Skin of body (tissue), 1 donor: ENCODE measurements at regions not wholly inside any gene's neighbourhood (a gene's known extent, or its start where the extent isn't known, plus 50 kb on each side); places are given as distances from the start of the nearest gene placed in this dataset.
"Not testable (repeated sequence)": the region's sequence is repeated elsewhere in the genome, so short reads cannot be mapped to it uniquely, and the experiment has no call there.

Experiments
- DNase-seq: peaks from one replicate; lab custom pipeline; 2025; lab: John Stamatoyannopoulos, UW

DNA sequence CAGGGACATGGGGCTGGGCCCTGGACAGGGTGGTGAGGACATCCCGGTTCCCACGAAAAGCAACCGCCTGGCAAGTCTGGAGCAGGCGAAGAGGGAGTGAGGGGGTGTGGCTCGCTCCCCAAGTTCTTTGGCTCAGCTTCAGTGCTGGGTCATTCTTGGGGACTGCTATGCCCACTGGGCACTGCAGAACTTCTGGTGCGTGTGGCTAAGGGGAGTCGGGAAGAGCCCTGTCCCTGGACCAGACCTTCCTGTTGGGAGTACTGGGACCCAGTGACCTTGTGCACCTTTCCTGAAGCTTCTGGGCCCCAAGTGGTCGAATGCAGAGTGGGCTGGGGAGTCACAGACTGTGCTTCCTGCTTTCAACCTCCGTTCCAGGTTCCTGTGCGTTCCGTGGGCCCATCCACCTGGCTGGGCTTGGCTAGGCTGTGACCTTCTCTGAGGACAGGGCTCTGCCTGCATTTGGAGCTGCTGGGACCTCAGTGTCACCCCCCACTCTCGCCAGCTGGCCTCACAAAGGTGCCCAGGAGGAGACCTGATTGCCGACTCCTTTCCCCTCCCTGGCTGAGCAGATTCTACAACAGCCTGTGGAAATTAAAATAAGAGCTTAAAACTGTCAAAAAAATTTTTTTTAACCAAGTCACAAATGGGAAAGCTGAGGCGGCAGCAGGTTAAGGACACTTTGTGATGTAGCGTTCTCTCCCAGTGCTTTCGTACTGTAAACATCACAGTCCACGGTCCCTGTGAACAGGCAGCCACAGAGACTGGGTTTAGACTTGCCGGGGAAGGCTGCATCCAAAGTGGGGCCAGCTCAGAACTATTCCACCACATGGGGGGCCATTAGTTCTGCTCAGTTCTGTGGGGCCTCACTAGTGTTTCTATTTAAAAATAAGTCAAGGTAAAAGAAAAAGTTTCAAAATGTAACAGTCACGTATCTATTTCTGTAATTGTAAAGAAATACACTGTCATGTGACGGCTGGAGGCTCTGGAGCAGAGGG, 63.8 kb upstream of the WNT7B start:
- DNase-seq = no peak

DNA sequence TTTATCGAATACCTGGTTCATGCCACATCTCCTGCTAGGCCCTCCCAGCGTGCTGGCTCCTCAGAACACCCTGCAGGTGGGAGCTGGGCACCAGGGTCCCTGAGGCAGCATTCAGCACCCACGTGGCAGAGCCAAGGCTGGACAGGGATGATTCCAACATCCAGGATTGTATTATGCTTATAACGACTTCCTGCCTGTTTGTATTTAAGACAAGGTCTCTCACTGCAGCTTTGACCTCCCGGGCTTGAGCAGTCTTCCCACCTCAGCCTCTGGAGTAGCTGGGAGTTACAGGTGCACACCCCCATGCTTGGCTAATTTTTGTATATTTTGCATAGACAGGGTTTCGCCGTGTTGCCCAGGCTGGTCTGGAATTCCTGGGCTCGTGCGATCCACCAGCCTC, 64.7 kb upstream of the WNT7B start:
- DNase-seq = no peak

DNA sequence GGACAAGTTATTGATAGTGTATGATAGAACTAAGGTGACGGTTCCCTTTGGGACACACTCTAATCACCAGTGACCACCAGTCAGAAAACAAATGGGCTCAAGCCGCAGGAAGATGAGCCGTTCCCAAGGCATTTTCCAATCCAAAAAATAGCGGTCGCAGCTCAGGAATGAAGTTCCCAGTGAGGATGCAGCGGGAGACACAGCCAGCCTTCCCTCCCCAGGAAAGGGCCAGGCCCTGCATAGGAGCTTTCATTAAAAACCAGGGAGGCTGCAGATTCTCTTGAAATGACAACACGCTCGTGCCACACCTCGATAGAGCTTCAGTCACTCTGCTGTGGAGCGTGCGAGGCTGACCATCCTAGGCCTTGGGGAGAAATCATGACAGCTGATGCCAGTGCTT, 65.8 kb upstream of the WNT7B start:
- no peak for DNase-seq

DNA sequence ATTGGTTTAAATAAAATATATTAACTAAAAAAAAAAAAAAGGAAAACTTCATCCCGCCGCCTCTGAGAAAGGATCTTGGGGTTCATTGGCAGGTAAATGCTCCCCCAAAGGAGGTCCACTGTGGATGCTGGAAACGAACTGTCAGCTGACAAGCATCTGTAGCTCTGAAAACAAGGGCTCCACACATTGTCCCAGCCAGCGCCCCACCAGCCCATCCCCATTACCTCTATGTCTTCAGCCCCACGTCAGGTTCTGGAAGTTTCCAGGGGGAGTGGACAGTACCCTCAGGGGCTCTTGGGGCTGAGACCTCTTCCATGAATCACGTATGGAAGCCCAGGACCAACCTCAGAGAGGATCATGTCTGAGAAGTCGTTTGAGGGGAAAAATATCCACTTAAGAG, 66.4 kb upstream of the WNT7B start:
- DNase-seq = no peak

DNA sequence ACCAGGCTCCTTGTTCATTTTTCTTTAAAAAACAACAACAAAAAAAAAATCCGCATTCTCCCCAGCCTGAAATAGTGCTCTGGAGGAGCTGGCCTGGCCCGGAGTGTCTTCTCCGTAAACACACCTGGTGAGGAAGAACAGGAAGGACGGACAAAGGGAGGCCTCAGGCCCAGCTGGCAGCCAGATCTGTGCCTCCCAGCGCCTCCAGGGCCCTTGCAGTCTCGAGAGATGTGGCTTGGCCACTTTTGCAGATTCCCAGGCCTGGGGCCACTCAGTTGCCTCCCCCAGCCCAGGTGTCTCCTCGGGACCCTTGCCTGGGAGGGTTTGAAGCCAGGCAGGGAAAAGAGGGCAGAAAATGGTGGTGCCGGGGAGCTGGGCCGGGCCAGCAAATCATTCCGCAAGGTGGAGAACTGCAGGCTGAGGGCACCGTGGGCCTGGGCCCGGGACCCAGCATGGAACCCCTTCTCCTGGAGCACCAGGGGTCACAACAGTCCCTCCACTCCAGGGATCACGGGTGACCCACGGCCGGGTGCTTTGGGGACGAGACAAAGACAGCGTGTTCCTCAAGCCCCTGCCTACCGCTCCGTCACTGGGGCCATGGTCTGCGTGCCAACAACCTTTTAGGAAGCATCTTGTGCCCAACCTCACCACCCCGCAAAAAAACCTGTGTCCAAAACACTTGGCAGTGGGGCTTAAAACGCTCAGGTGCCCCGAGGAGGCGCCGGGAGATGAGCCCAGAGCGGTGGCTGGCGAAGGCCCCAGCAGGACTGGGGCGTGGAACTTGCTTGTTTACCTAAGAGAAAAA, 67.1 kb upstream of the WNT7B start:
- no peak for DNase-seq

DNA sequence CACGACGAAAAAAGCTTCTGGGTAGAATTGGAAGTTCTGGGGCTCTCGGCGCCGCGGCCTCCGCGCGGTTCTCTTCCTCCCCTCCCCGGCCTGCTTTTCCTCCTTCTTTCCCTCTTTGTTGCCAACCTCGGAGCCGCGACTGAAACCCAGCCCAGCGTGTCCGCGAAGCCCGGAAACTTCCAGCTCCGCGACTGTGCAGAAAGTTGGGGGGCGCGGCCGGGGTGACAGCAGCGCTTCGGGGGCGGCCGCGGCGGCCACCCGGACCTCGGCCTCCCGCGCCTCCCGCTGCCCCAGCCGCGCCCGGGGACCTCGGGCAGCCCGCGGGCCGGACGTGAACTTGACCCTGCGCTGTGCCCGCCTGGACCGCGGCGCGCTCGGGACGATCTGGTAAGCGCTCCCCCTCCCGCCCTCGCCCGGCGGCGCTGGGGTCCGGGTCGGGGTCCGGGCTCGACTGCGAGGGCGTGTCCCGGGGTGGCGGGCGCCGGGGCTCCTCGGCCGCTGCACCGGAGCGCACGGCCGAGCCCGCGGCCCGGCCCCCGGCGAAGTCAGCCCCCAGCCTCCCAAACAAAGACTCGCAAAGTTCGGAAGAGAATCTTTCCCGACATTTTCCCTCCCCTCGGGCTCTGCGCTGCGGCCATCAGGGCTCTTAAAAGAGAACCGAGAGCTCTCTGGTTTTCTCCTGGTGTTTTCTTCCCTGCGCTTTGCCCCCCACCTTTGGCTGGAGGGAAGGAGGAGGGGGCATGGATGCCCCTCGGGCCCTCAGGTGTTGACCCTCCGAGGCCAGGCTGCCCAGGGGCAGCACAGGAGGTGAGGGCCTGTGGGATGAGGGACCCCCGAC, 67.9 kb upstream of the WNT7B start:
- peak; percentile 19 for DNase-seq

DNA sequence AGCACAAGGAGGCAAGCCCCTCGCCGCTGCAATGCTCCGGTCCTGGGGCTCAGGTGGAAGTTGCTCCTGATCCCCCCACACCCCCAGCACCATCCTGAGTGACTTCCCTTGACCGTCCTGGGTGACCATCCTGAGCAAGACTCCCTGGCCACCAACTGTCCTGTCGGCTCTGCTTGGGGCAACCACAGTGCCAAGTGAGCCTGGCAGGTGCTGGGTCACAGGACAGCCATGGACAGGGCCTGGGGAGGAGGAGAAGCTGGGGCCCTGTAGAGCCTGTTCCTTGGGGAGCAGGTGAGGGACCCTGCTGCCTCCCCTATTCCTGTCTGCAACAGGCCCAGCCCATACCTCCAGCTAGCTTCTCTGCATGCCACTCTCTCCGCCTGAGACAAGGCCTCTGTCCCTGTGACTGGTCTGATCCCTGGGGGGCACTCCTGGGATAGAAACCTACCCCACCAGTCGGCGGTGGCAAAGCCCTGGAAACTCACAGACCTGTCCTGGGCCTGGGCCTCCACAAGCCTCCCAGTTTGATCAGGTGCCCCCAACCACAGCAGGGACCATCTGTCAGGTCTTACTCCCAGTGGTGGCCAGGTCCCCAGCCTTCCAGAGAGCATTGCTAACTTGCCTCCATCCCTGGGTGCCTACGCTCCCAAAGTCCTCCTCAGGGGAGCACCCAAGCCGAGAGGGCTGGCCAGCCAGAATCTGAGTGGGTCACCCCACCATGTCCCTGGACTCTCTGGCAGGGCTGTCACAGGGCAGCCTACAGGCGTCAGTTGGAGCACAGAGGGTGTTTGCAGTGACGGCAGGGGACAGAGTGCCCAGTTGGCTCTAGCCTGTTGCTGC, 68.7 kb upstream of the WNT7B start:
- no peak for DNase-seq

DNA sequence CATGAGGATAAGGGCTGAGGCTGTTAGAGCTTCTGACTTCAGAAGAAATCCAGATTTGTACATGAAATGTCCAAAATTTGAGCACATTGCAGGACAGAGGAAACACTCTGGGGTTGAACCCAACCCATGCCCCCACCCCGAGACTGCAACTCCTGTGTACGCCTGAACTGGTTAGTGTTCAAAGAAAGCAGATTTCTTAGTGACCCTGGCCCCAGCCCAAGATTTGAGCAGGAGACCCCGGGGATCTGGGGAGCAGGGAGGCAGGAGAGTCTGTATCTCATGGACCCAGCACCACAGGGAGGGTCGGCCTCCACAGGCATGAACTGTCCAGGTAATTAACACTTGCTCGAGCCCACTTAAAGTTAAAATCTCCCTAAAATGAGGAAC, 69.3 kb upstream of the WNT7B start:
- DNase-seq = no peak

DNA sequence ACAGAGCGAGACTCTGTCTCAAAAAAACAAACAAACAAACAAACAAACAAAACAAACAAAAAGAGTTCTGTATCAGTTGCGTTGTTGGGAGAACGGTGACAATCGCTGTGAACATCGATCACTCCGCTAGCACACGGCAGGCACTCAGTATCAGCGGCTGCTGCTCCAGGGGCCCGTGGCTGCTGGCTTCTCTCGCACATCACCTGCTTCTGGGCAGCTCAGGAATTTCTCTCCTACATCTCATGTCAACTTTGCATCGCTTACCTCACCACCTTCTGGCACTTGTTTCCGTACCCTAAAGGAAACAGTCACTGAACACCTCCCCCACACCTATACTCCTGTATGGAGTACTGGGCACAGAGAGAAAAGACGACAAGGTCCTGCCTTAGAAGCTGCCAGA, 70.3 kb upstream of the WNT7B start:
- DNase-seq = no peak

DNA sequence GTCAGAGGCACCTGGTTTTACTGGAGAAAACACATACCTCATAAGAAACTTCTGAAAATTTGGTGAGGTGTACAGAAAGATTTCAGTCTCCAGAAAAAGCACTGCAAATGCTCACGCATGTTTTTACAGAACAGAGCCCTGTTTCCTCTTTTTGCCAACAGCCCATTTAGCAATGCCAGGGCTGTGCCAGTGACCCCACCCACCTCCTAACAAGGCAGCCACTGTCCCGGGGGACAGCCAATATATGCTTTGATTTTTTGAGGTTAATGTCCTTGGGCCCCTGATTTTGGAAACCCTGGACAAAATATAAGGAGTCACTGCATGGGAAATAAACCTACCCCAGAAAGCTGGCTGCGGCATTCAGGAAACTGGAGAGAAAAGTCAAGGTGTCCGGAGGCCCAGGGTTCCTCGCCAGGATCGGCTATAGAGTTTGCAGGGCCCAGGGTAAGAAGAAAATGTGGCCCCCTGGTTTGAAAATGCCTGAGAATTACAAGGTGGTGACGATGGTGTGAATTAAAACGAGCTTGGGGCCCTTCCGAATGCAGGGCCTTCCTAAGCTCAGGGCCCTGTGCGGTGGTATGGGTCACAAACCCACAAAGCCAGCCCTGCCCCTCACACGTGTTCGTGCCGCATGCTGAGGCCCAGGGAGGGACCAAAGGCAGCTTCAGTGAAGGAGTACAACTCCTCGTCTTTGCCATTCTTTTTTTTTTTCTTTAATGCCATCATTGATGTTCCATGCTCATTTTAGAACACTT, 71.1 kb upstream of the WNT7B start:
- no peak for DNase-seq

DNA sequence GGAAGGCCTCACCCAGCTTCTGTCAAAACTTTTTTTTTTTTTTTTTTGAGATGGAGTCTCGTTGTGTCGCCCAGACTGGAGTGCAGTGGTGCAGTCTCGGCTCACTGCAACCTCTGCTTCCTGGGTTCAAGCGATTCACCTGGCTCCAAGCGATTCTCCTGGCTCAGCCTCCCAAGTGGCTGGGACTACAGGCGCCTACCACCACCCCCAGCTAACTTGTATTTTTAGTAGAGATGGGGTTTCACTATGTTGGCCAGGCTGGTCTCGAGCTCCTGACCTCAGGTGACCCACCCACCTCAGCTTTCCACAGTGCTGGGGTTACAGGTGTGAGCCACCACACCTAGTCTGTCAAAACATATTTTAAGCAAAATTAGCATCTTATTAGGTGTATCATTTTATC, 71.7 kb upstream of the WNT7B start:
- not testable (repeated sequence) for DNase-seq

DNA sequence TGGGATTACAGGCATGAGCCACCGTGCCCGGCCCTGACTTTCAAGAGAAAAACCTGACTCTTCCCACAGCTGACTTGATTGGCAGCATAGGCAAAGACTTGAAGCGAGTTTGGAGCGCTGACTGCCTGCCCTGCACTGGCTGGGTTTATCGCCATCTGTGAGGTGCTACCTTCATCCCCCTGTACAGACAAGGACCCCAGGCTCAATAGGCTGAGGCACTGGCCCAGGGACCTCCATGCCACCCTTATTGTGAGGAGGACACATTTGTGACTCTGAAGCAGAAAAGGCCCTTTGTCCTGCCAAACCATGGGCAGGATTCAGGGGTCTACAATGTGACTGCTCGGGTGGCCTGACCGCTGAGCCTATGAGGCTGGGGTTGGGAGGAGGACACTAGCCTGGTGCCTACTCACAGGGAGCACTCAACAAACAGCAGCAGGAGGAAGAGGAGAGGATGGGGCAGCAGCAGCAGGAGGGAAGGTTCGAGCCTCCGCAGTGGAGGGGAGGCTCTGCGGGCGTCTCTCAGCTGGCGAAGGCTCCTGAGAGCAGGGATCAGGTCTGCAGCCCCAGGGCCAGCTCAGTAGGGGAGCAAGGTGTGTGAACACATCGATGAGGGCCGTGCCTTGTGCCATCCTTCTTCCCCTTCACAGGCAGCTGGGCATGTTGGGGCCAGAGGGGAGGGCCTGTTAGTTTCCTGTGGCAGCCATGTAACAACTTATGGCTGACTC, 72.9 kb upstream of the WNT7B start:
- DNase-seq = no peak

DNA sequence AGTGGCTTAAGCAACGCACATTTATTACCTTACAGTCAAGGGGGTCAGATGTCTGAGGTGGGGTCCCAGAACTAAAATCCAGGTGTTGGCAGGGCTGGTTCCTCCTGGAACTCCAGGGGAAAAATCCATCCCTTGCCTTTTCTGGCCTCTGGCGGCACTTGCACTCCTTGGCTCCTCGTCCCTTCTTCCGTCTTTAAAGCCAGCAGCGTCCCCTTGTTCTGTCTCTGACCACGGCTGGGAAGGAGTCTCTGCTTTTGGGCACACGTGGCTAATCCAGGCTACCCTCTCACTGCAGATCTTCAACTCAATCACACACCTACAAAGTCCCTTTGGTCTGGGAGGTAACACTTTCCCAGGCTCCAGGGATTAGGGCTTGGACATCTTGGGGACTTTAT, 73.5 kb upstream of the WNT7B start:
- no peak for DNase-seq

DNA sequence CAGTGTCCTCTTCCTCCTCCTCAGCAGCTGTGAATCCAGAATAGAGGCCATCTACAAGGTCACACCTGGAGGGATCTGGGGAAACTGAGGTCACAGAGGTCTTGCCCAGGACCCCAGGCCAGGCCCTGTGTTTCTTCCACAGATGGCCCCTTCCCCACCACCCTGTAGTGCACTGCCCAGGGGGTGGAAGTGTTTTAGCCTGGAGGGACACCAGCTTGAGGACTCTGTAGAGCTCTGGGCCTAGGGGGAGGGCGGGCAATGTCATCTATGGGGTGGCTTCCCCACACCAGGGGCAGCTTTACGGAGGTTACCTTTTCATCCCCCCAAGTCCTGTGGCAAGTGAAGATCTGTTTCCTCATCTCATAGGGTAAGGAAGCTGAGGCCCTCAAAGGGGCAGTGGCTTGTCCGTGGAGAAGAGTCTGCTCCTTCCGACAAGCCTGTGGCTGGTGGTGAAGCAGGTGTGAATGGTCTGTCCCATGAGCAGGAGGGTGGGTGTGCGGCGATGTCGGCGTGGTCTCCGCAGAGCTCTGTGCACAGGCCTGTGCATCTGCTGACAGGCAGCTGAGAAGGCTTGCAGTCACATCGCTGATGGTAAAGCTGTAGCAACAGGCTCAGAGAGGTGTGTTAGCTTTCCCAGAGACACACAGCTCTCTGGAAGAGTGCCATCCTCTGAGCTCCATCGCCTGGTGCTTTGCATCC, 74.1 kb upstream of the WNT7B start:
- DNase-seq = no peak

DNA sequence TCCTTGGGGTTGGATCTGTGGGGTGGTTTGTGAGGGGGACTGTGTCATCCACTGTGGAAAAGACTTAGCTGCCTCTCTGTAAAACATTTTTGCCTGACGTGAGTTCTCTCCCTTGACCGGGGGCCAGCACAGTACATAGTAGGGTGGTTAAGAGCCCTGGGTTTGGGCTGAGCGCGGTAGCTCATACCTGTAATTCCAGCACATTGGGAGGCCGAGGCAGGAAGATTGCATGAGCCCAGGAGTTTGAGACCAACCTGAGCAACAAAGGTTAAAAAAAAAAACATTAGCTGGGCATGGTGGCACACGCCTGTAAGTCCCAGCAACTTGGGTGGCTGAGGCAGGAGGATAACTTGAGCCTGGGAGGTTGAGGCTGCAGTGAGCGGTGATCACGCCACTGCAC, 74.7 kb upstream of the WNT7B start:
- DNase-seq = no peak

DNA sequence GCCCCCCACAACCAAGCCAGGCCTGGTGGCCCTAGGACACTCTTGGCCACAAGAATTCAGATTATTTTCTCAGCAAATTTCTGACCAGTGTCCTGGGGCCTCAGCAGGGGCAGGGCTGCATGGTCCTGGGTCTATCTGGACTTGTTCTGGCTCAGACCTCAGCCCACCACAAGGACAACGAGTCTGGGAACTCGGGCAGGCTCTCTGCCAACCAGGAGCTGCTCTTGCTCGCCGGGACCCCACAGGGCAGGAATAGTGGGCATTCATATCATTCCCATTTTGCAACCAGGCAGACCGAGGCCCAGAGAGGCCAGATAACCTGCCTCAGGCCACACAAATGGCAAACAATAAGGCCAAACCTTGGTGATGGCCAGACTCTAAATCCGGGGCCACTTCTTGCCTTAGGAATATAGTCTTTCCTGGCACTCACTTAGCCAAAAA, 75.4 kb upstream of the WNT7B start:
- DNase-seq = no peak

DNA sequence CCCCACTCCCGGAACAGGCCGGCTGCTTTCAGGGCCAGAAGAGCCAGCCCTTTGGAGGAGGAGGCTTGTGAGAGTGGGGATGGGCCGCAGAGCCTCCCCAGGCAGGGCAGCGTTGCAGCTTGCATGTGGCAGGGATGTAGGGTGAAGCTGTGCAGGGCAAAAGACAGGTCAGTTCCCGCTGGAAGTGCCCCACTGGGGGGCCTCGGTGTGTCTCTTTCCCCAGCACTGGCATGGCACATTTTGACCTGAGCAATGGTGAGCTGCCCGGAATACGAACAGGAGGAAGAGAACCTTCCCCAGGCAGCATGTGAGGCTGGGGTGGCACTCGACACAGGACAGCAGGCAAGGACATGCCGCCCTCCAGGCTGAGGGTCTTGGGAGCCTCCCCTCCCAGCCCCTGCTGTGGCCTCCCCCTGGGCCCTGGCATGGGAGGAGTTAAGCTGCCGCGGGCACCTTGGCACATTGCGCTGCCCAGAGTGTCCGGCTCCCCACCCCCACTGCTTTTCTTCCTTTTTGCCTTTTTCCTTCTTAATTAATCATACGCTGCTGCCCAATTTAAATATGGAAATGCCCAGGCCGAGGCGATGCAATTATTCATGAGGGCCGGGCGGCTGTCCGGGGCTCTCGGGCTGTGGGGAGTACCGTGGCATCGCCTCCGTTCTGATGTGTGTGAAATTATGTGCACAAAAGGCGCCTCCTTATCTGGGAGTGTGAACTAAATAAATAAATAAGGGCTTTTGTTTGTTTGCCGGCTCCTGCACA, 76.0 kb upstream of the WNT7B start:
- DNase-seq = no peak

DNA sequence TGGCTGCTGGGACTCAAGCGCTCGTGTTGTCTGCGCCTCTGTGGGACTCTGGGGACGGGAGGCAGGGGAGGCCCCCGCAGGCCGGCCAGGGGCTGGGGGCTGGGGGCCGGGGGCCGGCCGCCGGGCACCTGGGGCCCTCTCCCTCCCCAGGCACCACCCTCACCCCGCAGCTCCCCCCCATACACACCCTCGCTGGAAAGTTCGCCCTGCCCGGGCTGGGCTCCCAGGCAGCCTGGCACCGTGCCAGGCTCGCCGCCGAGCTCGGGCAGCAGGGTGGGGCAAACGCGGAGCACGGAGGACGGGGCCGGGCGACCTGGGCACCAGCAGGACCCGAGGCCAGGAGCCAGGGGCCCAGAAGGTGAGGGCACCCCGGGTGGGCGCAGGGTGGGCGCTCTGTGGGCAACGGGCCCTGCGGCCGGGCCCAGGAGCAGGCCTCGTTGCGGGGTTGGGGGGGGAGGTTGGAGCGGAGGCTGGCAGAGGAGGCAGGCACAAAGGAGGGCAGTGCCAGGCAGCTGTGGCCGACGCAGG, 76.7 kb upstream of the WNT7B start:
- no peak for DNase-seq
